Uterus (tissue), 2 donors: ENCODE measurements at regions not wholly inside any gene's neighbourhood (a gene's known extent, or its start where the extent isn't known, plus 50 kb on each side); places are given as distances from the start of the nearest gene placed in this dataset.

Source experiments
- POLR2A ChIP-seq, 2 donors: fragments of 450-650 bp; IDR thresholded peaks; one replicate each; pipeline ENCODE4 v1.6.1; 2016; ENCODE audit warnings: antibody characterized with exemption in 2 of 2, mild to moderate bottlenecking in 1 of 2, moderate library complexity in 1 of 2
- TF ChIP-seq, protein P1 (sequence below), 4 experiments: fragments of 200-600 bp in 2 of 4; fragments of 450-650 bp in 2 of 4; sonication (generic) in 2 of 4; IDR thresholded peaks; one replicate each; pipeline ENCODE4 v1.5.1; 2016 to 2019; ENCODE audit warnings: antibody characterized with exemption in 4 of 4, mild to moderate bottlenecking in 2 of 4, moderate library complexity in 1 of 4

DNA sequence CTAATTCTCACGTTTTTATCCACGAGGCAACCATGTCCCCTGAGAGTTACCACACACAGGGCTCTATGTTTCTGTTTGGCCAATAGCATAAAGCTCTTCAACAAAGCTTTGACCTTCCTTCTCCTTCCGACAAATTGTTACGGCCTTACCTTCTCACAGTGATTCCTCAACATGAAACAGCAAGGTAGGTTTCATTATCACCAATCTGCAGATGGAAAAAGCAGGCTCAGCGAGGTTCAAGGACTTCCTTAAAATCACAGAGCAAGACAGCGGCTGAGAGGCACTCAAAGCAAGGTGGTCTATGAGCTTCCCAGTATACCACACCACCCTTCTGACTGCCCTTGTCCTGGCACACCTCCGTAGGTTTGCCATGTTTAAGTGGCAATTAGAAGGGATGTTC is 360.0 kb downstream of the CD83 start:
- TF ChIP-seq, protein P1, sequence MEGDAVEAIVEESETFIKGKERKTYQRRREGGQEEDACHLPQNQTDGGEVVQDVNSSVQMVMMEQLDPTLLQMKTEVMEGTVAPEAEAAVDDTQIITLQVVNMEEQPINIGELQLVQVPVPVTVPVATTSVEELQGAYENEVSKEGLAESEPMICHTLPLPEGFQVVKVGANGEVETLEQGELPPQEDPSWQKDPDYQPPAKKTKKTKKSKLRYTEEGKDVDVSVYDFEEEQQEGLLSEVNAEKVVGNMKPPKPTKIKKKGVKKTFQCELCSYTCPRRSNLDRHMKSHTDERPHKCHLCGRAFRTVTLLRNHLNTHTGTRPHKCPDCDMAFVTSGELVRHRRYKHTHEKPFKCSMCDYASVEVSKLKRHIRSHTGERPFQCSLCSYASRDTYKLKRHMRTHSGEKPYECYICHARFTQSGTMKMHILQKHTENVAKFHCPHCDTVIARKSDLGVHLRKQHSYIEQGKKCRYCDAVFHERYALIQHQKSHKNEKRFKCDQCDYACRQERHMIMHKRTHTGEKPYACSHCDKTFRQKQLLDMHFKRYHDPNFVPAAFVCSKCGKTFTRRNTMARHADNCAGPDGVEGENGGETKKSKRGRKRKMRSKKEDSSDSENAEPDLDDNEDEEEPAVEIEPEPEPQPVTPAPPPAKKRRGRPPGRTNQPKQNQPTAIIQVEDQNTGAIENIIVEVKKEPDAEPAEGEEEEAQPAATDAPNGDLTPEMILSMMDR (IDR thresholded peaks at IDR 0.05) = no peak
- no peak for TF ChIP-seq POLR2A (IDR thresholded peaks at IDR 0.05)
